MM.1S (cell line): ENCODE measurements at regions not wholly inside any gene's neighbourhood (a gene's known extent, or its start where the extent isn't known, plus 50 kb on each side); places are given as distances from the start of the nearest gene placed in this dataset.

Experiments
- DNase-seq: peaks from one replicate; pipeline ENCODE4 v3.0.0-alpha.2; 2015
- H2AFZ ChIP-seq: fragments of 300-600 bp; sonication (generic); 2 replicates; pipeline ENCODE4 v1.6.0; 2016; ENCODE audit warnings: antibody characterized with exemption, low read length
- H3F3A ChIP-seq: fragments of 300-600 bp; sonication (generic); 2 replicates; pipeline ENCODE4 v1.6.1; 2016; ENCODE audit warnings: mild to moderate bottlenecking, antibody characterized with exemption, low read length, moderate library complexity, mixed read lengths; ENCODE audit not compliant: insufficient read depth
- H3K27ac ChIP-seq: fragments of 300-600 bp; sonication (generic); 2 replicates; pipeline ENCODE4 v1.5.1; 2016; ENCODE audit warnings: mild to moderate bottlenecking, low read length
- H3K27me3 ChIP-seq: fragments of 300-600 bp; sonication (generic); replicated peaks from 2 replicates; pipeline ENCODE4 v1.6.0; 2016; ENCODE audit warnings: low read length; ENCODE audit not compliant: insufficient read depth
- H3K36me3 ChIP-seq: fragments of 300-600 bp; sonication (generic); replicated peaks from 2 replicates; pipeline ENCODE4 v1.6.1; 2016; ENCODE audit warnings: mild to moderate bottlenecking, low read length, mixed read lengths; ENCODE audit not compliant: insufficient read depth
- H3K4me1 ChIP-seq: fragments of 300-600 bp; sonication (generic); 2 replicates; pipeline ENCODE4 v1.6.1; 2016; ENCODE audit warnings: low read length, mixed read lengths
- H3K4me2 ChIP-seq: fragments of 300-600 bp; sonication (generic); 2 replicates; pipeline ENCODE4 v1.6.0; 2016; ENCODE audit warnings: low read depth, low read length
- H3K4me3 ChIP-seq: fragments of 300-600 bp; sonication (generic); 2 replicates; pipeline ENCODE4 v1.5.1; 2016; ENCODE audit warnings: low read length, mixed read lengths
- H3K79me2 ChIP-seq: fragments of 300-600 bp; sonication (generic); 2 replicates; pipeline ENCODE4 v1.6.1; 2016; ENCODE audit warnings: mixed run types, low read length, mixed read lengths
- H3K9ac ChIP-seq: fragments of 300-600 bp; sonication (generic); 2 replicates; pipeline ENCODE4 v1.6.1; 2016; ENCODE audit warnings: low read length, mixed read lengths
- H3K9me2 ChIP-seq: fragments of 300-600 bp; sonication (generic); replicated peaks from 2 replicates; pipeline ENCODE4 v1.6.1; 2016; ENCODE audit warnings: mild to moderate bottlenecking, low read length, mixed read lengths; ENCODE audit not compliant: insufficient read depth
- H3K9me3 ChIP-seq: fragments of 300-600 bp; sonication (generic); replicated peaks from 2 replicates; pipeline ENCODE4 v1.6.1; 2016; ENCODE audit warnings: mild to moderate bottlenecking, low read length, mixed read lengths; ENCODE audit not compliant: insufficient read depth
- H4K20me1 ChIP-seq: fragments of 300-600 bp; sonication (generic); 2 replicates; pipeline ENCODE4 v1.6.1; 2016; ENCODE audit warnings: mild to moderate bottlenecking, low read length, moderate library complexity, mixed read lengths; ENCODE audit not compliant: insufficient read depth
- EZH2 ChIP-seq: fragments of 300-600 bp; sonication (generic); optimal IDR thresholded peaks from 2 replicates; pipeline ENCODE3; 2017; ENCODE audit warnings: low read depth, mild to moderate bottlenecking, antibody characterized with exemption, low read length, mixed read lengths
- EZH2phosphoT487 ChIP-seq: fragments of 300-600 bp; sonication (generic); IDR thresholded peaks from 2 replicates; pipeline ENCODE4 v1.6.1; 2018; ENCODE audit warnings: antibody characterized with exemption, low read length
- TF ChIP-seq, protein P1 (sequence below): fragments of 300-600 bp; sonication (generic); IDR thresholded peaks from 2 replicates; pipeline ENCODE4 v1.5.1; 2016; ENCODE audit warnings: antibody characterized with exemption, low read length, mixed read lengths

DNA sequence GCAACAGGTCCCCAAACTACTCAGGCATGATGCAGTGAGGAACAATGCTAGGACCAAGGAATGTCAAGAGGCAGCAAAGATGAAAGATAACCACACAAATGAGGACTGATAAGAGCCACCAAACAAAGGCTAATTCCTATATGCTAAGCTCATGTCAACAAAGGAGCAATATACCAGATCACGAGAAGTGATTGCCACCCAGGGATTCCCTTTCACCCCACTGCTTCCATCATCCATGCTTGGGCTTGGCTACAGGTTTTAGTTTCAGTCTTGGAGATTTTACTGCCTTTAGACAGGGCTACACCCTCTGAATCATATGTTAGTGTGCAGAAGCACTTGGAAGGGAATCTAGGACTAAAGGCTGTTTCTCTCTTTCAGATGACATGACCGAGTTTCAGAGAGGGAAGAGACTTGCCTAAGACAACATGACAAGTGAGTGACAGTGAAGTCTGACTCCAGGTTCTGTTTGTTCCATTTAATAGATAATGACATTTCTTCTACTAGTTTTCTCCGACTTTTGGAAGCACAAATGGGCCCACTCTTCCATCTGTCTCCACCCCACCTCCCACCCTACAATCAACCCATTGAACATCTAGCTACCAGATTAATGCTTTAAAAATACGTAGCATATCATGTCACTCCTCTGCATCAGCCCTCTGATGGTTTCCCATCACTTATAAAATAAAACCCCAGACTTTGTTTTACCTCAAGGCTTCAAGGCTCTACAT lies 173.5 kb upstream of the LRRN1 start:
- H3K9me2 ChIP-seq, result no peaks in the 10 kb centered on the region
- no peaks in the 10 kb centered on the region for H4K20me1 ChIP-seq
- TF ChIP-seq EZH2phosphoT487 (no peak), EZH2 (no peak)
- TF ChIP-seq, protein P1, sequence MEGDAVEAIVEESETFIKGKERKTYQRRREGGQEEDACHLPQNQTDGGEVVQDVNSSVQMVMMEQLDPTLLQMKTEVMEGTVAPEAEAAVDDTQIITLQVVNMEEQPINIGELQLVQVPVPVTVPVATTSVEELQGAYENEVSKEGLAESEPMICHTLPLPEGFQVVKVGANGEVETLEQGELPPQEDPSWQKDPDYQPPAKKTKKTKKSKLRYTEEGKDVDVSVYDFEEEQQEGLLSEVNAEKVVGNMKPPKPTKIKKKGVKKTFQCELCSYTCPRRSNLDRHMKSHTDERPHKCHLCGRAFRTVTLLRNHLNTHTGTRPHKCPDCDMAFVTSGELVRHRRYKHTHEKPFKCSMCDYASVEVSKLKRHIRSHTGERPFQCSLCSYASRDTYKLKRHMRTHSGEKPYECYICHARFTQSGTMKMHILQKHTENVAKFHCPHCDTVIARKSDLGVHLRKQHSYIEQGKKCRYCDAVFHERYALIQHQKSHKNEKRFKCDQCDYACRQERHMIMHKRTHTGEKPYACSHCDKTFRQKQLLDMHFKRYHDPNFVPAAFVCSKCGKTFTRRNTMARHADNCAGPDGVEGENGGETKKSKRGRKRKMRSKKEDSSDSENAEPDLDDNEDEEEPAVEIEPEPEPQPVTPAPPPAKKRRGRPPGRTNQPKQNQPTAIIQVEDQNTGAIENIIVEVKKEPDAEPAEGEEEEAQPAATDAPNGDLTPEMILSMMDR, result no peak
- no peak overlapping the region for H3K9ac ChIP-seq
- no peaks in the 10 kb centered on the region for H3K36me3 ChIP-seq
- no peak overlapping the region for H3K4me2 ChIP-seq
- no peak overlapping the region for H3K4me3 ChIP-seq
- H3K9me3 ChIP-seq, result no peaks in the 10 kb centered on the region
- H3F3A ChIP-seq, result no peaks in the 10 kb centered on the region
- DNase-seq, result no peak
- no peaks in the 10 kb centered on the region for H3K79me2 ChIP-seq
- H2AFZ ChIP-seq, result no peak overlapping the region
- H3K27me3 ChIP-seq, result no peaks in the 10 kb centered on the region
- no peaks in the 10 kb centered on the region for H3K4me1 ChIP-seq
- H3K27ac ChIP-seq, result no peak overlapping the region

DNA sequence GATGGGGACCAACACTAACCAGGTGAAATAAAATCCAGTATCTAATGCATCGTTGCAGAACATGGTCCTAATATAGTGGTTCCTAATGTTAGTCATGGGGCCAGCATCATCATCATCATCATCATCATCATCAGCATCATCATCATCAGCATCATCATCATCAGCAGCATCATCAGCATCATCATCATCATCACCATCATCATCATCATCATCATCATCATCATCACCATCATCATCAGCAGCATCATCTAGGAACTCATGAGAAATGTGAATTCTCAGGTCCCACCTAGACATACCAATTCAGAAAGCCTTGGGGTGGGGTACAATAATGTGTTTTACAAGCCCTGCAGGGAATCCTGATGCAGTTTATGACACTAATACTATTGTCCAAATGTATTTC lies 179.4 kb upstream of the LRRN1 start:
- Histone ChIP-seq H3K27me3 (no peaks in the 10 kb centered on the region), H3K4me1 (no peaks in the 10 kb centered on the region), H3K27ac (no peak overlapping the region), H3F3A (no peaks in the 10 kb centered on the region), H3K4me3 (no peak overlapping the region), H3K9me3 (no peaks in the 10 kb centered on the region), H3K9ac (no peak overlapping the region), H3K79me2 (no peaks in the 10 kb centered on the region), H2AFZ (no peak overlapping the region), H3K36me3 (no peaks in the 10 kb centered on the region), H3K9me2 (no peaks in the 10 kb centered on the region), H4K20me1 (no peaks in the 10 kb centered on the region), H3K4me2 (no peak overlapping the region)
- TF ChIP-seq EZH2, result no peak
- TF ChIP-seq, protein P1, result no peak
- TF ChIP-seq EZH2phosphoT487, result no peak
- no peak for DNase-seq

DNA sequence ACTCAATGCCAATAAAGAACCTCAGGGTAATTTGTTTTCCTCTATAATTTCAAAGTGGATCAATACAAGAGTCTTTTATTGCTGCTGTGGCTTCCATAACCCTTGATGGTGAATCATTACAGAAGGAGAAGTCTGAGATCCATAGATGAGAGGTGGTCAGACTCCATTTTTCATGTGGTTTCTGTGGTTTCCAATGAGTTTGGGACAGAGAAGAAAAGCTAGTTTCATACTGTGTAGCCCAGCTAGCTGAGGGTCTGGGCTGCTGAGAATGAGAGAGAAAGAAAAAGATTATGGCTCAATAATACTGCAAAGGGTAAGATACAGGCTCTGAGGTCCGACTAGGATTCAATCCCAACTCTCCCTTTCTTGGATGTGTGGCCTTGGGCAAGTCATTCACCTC lies 180.6 kb upstream of the LRRN1 start:
- no peak overlapping the region for H3K9ac ChIP-seq
- no peaks in the 10 kb centered on the region for H3K36me3 ChIP-seq
- H3K79me2 ChIP-seq, result no peaks in the 10 kb centered on the region
- no peak for TF ChIP-seq EZH2phosphoT487
- H3K27me3 ChIP-seq, result no peaks in the 10 kb centered on the region
- peak; percentile 53 for DNase-seq
- no peak overlapping the region for H2AFZ ChIP-seq
- no peaks in the 10 kb centered on the region for H3K9me3 ChIP-seq
- no peak overlapping the region for H3K27ac ChIP-seq
- no peaks in the 10 kb centered on the region for H4K20me1 ChIP-seq
- no peak overlapping the region for H3K4me3 ChIP-seq
- no peaks in the 10 kb centered on the region for H3K9me2 ChIP-seq
- no peak overlapping the region for H3K4me2 ChIP-seq
- no peaks in the 10 kb centered on the region for H3F3A ChIP-seq
- no peaks in the 10 kb centered on the region for H3K4me1 ChIP-seq

DNA sequence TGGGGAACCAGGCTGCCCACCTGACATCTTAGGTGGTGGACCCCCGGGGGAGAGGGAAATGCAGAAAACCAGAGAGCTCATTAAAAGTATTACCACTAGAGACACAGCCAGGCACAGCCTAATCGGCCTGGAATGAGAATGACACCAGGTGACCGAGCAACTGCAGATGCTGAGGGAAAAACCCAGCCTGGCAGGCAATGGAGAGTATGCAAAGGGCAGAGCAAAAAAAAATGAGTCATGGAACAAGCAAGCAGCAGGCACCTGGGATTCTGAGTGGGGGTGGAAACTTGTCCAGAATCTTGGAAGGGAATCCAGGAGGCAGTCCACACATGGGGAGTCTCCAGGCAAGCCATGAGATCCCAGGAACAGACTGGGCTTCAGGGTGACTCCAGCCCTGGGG lies 183.7 kb upstream of the LRRN1 start:
- H2AFZ ChIP-seq, result no peak overlapping the region
- H3K79me2 ChIP-seq, result no peaks in the 10 kb centered on the region
- TF ChIP-seq EZH2phosphoT487 (no peak), EZH2 (no peak)
- TF ChIP-seq, protein P1, result no peak
- H3K27me3 ChIP-seq, result no peaks in the 10 kb centered on the region
- H3K4me1 ChIP-seq, result no peaks in the 10 kb centered on the region
- no peak overlapping the region for H3K4me3 ChIP-seq
- no peaks in the 10 kb centered on the region for H3K9me3 ChIP-seq
- H3K4me2 ChIP-seq, result no peak overlapping the region
- DNase-seq, result no peak
- no peaks in the 10 kb centered on the region for H3F3A ChIP-seq
- no peak overlapping the region for H3K27ac ChIP-seq
- no peak overlapping the region for H3K9ac ChIP-seq
- H3K36me3 ChIP-seq, result no peaks in the 10 kb centered on the region
- H4K20me1 ChIP-seq, result no peaks in the 10 kb centered on the region
- H3K9me2 ChIP-seq, result no peaks in the 10 kb centered on the region
